ENCODE measurements at regions not wholly inside any gene's neighbourhood (a gene's known extent, or its start where the extent isn't known, plus 50 kb on each side); places are given as distances from the start of the nearest gene placed in this dataset.

DNA sequence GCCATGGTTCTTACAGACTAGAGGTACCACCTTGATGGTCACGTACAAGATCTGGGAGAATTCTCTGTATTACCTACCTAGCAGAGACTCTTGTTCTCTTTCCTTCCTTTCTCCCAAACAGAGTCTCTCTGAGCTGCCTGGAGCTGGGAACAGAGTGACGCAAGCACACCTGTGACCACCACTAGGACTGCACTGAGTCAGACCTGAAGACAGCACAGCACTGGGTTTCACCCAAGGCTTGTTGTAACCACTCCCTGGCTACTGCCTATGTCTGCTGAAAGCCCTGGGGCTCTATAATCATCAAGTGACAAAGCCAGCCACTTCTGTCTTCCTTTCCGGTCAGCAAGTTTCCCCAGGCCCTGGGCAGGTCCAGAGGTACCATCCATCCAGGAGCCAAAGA lies 293.3 kb upstream of the CNTN4 start:
- CTCF ChIA-PET = no interaction called here

DNA sequence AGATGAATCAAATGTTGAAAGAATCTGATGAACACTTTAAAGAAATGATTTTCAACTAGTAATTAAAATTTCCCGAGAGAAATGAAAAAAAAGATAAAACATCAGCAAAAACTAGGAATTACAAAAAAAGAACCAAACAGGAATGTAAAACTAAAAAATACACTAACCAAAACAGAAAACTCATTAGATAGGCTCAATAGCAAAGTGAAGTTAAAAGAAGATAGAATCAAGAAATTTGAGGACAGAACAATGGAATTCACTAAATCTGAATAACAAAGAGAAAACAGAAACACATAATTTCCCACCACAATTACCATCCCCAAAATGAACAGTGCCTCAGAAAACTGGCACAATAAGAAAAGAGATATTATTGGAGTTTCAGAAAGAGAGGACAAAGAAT lies 290.1 kb upstream of the CNTN4 start:
- TF ChIP-seq CTCF (IDR thresholded peaks at IDR 0.05; ENCODE audit: insufficient read depth in 1 of 2, low read depth in 1 of 2, low read length in 1 of 2, severe bottlenecking in 1 of 2, unreplicated experiment in 1 of 2) = no peak
- H3K4me1 ChIP-seq = no peaks in the 10 kb centered on the region
- H3K27ac Mint-ChIP-seq (ENCODE audit: unreplicated experiment) = no peak overlapping the region
- no TSS peak for BruUV-seq (replicated peaks)
- no peaks in the 10 kb centered on the region for H3K36me3 Mint-ChIP-seq (ENCODE audit: insufficient read depth, unreplicated experiment)
- H3K27me3 ChIP-seq (replicated peaks; ENCODE audit: control insufficient read depth, insufficient read depth, low read length) = no peaks in the 10 kb centered on the region
- H3K4me1 Mint-ChIP-seq (ENCODE audit: low read depth, unreplicated experiment) = no peaks in the 10 kb centered on the region
- DNase-seq = no peak
- no peak overlapping the region for H3K4me3 ChIP-seq (ENCODE audit: low read depth, low read length)
- ChIA-PET POLR2A (no interaction called here), CTCF (no interaction called here)
- no peaks in the 10 kb centered on the region for H3K36me3 ChIP-seq (ENCODE audit: control insufficient read depth, insufficient read depth, low read length)
- intact Hi-C loops (cut with micrococcal nuclease; ENCODE audit: unreplicated experiment) = no loop called here
- H3K4me3 Mint-ChIP-seq (ENCODE audit: unreplicated experiment) = no peak overlapping the region
- H3K9me3 Mint-ChIP-seq (ENCODE audit: unreplicated experiment) = peaks cover 26% of the 10 kb centered on the region
- H3K9me3 ChIP-seq = 0 out of 2 replicates have a peak, but pooled peaks cover 5% of the 10 kb centered on the region
- H3K27me3 Mint-ChIP-seq (ENCODE audit: insufficient read depth, unreplicated experiment) = peaks cover 5% of the 10 kb centered on the region

More for the DNA sequence above, 293.3 kb upstream of the CNTN4 start:
- no peaks in the 10 kb centered on the region for H3K27me3 ChIP-seq (replicated peaks; ENCODE audit: control insufficient read depth, insufficient read depth, low read length)
- H3K4me3 Mint-ChIP-seq (ENCODE audit: unreplicated experiment) = no peak overlapping the region
- peaks cover 6% of the 10 kb centered on the region for H3K27me3 Mint-ChIP-seq (ENCODE audit: insufficient read depth, unreplicated experiment)
- 0 out of 2 replicates have a peak, but pooled peaks cover 5% of the 10 kb centered on the region for H3K9me3 ChIP-seq
- no TSS peak for BruUV-seq (replicated peaks)
- TF ChIP-seq CTCF (IDR thresholded peaks at IDR 0.05; ENCODE audit: insufficient read depth in 1 of 2, low read depth in 1 of 2, low read length in 1 of 2, severe bottlenecking in 1 of 2, unreplicated experiment in 1 of 2) = no peak
- H3K27ac Mint-ChIP-seq (ENCODE audit: unreplicated experiment) = no peak overlapping the region
- H3K4me1 ChIP-seq = no peaks in the 10 kb centered on the region
- no peaks in the 10 kb centered on the region for H3K36me3 Mint-ChIP-seq (ENCODE audit: insufficient read depth, unreplicated experiment)
- intact Hi-C loops (cut with micrococcal nuclease; ENCODE audit: unreplicated experiment) = no loop called here
- H3K4me1 Mint-ChIP-seq (ENCODE audit: low read depth, unreplicated experiment) = no peaks in the 10 kb centered on the region
- DNase-seq = no peak
- peaks cover 31% of the 10 kb centered on the region for H3K9me3 Mint-ChIP-seq (ENCODE audit: unreplicated experiment)
- no peak overlapping the region for H3K4me3 ChIP-seq (ENCODE audit: low read depth, low read length)
- POLR2A ChIA-PET = no interaction called here
- no peaks in the 10 kb centered on the region for H3K36me3 ChIP-seq (ENCODE audit: control insufficient read depth, insufficient read depth, low read length)

DNA sequence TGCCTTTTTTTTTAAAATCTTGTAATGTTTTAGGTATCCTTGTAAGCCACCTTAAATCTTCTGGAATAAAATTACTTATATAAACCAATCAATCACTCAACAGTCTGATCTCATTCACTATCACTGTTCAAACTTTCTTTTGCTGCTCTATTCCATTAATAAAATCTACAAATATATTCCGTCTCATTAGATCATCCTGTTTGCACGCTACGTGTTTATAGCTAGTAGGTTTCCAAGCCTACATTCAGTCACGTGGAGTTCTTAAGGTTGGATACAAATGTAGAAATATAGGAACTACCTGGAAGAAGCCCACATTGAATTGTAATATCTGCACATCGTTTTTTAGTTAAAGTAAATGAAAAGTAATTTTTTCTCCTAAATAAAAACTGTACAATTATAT lies 274.8 kb upstream of the CNTN4 start:
- Mint-ChIP-seq H3K9me3 (ENCODE audit: unreplicated experiment) (no peaks in the 10 kb centered on the region), H3K27me3 (ENCODE audit: insufficient read depth, unreplicated experiment) (no peaks in the 10 kb centered on the region), H3K4me1 (ENCODE audit: low read depth, unreplicated experiment) (no peaks in the 10 kb centered on the region), H3K36me3 (ENCODE audit: insufficient read depth, unreplicated experiment) (no peaks in the 10 kb centered on the region), H3K4me3 (ENCODE audit: unreplicated experiment) (no peak overlapping the region), H3K27ac (ENCODE audit: unreplicated experiment) (no peak overlapping the region)
- H3K4me3 ChIP-seq (ENCODE audit: low read depth, low read length) = no peak overlapping the region
- no peaks in the 10 kb centered on the region for H3K4me1 ChIP-seq
- H3K27me3 ChIP-seq (replicated peaks; ENCODE audit: control insufficient read depth, insufficient read depth, low read length) = no peaks in the 10 kb centered on the region
- intact Hi-C loops (cut with micrococcal nuclease; ENCODE audit: unreplicated experiment) = no loop called here
- H3K36me3 ChIP-seq (ENCODE audit: control insufficient read depth, insufficient read depth, low read length) = no peaks in the 10 kb centered on the region
- no TSS peak for BruUV-seq (replicated peaks)
- ChIA-PET POLR2A (no interaction called here), CTCF (no interaction called here)
- no peak for DNase-seq
- no peak for TF ChIP-seq CTCF (IDR thresholded peaks at IDR 0.05; ENCODE audit: insufficient read depth in 1 of 2, low read depth in 1 of 2, low read length in 1 of 2, severe bottlenecking in 1 of 2, unreplicated experiment in 1 of 2)
- no peaks in the 10 kb centered on the region for H3K9me3 ChIP-seq
